ENCODE measurements at regions not wholly inside any gene's neighbourhood (a gene's known extent, or its start where the extent isn't known, plus 50 kb on each side); places are given as distances from the start of the nearest gene placed in this dataset.
"Not testable (repeated sequence)": the region's sequence is repeated elsewhere in the genome, so short reads cannot be mapped to it uniquely, and the experiment has no call there.

DNA sequence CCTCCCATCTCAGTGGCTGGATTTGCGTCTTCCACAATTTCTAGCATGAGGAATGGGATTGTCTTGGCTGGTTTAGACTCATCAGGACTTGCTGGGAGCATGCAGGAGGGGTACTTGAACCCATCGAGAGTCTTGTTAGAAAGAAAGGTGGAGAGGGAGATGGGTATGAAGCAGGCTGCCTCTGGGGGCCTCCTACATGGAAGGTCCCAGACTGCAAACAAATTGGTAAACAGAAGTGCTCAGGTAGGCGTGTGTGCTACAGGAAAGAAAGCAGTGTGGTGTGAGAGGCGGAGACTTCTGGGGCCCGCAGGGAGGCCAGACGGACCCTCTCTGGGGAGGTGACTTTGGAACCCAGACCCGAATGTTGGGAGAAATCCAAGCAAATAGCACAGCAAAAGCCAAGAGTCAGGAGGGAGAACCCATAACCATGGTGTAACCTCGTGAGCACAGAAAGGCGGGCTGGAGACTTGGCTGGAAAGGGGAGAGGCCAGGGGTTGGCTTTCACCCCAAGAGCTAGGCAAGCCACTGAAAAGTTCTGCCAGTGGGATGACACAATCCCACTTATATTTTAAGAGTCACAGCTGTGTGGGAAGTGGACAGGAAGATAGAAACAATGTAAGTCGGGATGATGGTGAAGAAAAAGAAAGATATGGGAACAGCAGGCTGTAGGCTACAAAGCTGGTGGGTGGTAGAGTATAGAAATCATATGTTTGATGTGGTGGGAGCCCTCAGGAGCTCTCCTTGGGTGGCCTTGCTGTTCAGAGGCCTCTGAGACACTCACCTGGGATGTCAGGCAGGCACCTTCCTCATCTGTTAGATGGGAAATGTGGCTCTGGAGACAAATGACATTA lies 130.1 kb upstream of the PRR20G start:
- DNase-seq: no peak

DNA sequence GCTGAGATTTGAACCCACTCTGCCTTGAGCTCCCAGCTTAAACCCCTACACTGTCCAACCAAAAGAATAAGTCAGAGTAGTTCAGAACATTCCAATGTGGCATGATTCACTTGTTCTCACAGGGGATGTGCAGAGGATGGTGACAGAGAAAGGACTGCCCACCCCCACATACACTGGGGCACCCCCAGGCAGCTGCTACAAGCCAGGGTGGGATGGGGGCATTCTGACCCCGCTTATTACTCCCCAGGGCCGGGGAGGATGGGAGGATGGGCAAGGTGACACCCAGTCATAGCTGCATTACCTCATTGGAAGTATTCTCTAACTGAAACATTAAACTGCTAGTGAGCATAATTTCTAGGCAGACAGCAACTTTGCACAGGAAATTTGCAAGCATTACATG lies 126.0 kb upstream of the PRR20G start:
- DNase-seq: no peak

DNA sequence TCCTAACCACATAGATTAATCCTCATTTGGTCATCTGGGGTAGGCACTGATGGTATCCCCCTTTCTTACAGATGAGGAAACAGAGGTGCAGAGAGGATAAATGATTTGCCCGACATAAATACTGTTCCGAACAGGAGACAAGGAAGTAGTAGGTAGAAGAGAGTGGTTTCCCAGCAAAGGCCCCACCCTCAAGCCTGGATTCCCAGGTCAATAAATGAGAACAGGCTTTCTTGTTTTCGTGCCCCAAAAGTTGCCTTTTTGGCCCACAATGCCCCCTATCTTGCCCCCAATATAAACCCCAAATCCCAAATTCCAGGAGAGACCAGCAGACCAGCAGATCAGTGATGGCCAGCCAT lies 125.5 kb upstream of the PRR20G start:
- no peak for DNase-seq

DNA sequence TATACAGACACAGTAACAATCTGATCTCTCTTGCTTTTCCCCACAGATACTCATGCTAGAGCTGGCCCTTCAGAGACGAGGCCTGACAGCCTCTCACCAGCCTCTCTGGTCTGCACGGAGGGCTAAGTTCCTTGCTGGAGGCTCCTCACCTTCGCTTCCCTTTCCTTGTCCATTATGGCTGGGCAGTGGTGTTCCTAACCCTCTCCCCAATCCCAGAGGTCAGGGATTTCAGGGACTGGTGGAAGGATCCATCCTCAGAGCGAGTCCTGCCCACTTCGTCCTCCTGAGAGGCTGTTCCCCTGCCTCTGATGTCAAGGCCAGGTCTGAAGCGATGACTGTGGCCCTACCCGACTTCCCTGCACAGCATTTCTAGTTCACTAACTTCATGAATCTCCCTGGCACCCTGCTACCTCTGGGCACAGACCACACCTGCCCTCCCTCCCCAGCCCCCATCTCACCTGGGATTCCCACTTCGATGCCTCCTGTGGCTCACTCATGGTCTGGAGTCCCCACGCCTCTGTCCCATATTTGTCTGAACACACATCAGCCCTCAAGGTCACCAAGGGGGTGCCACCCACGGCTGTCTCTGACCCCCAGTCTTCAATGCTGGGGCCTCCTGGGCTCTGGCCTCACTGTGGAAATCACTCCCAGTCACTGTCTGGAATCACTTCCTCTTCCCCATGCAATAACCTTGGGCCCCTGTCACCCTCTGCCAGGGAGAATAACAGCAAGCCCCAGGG lies 124.9 kb upstream of the PRR20G start:
- DNase-seq: peak in 3 of 4 experiments; percentile 12 to 22 (median 20)

DNA sequence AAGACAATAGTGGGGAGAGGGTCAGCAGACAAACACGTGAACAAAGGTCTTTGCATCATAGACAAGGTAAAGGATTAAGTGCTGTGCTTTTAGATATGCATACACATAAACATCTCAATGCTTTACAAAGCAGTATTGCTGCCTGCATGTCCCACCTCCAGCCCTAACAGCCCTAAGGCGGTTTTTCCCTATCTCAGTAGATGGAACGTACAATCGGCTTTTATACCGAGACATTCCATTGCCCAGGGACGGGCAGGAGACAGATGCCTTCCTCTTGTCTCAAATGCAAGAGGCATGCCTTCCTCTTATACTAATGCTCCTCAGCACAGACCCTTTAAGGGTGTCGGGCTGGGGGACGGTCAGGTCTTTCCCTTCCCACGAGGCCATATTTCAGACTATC lies 124.0 kb upstream of the PRR20G start:
- not testable (repeated sequence) for DNase-seq

DNA sequence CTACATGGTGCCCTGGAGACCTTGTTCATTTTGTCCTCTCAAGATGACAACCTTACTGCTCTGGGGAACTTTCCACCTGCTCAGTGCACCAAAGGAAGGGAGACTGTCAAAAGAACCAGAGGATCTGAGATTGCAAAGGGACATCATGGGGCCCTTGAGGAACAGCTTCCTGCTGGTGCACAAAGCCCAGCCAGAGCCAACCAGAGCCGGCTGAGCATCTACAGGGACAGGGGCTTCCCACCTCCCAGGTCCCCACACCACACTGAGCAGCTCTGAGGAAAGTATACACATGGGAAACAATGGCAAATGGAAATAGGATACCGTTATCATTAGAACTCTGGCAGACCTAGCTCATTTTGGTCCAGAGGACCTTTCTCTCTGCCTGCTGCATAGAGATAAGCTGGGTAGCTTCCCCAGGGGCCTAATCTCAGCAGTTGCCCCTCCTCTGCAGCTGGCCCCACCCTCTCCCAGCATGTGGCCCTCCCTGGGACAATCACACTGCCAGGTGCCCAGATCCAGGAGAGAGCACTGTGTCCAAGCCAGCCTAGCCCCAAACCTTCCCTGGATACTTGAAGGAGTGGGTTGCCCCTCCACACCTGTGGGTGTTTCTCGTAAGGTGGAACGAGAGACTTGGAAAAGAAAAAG lies 123.4 kb upstream of the PRR20G start:
- no peak for DNase-seq

DNA sequence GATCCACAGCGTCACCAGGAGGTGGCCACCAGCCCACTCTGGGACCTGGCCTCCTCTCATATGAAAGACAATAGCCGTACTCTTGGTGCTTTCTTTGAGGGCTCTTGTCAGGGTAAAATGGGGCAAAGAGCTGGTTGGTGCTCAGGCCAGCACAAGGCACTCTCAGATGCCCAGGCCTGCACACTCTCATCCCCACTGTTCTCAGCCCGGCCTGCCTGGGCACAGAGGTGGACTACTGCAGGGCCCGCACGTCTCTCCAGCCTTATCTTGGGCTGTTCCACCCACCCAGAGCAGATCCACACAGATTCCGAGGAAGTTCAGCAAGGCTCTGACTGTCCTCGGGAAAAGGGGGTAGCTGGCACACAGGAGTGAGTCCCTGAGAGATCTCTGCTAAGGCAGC lies 122.8 kb upstream of the PRR20G start:
- no peak for DNase-seq

DNA sequence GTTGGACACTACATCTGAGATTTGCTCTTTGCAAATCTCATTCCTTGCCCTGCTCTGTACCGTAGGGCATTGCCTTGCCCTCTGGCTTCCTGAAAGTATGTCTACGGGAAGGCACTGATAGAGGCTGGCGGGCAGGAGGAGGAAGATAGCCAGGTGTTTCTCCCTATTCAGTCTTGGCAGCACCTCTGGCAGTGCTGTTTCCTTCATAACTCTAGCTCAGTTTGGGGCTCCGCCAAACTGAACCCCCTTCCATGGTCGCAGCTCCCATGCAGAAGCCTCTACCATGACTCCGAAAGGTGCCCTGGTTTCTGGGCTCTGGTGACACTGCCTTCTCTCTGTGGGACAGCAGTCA lies 122.3 kb upstream of the PRR20G start:
- DNase-seq: no peak

DNA sequence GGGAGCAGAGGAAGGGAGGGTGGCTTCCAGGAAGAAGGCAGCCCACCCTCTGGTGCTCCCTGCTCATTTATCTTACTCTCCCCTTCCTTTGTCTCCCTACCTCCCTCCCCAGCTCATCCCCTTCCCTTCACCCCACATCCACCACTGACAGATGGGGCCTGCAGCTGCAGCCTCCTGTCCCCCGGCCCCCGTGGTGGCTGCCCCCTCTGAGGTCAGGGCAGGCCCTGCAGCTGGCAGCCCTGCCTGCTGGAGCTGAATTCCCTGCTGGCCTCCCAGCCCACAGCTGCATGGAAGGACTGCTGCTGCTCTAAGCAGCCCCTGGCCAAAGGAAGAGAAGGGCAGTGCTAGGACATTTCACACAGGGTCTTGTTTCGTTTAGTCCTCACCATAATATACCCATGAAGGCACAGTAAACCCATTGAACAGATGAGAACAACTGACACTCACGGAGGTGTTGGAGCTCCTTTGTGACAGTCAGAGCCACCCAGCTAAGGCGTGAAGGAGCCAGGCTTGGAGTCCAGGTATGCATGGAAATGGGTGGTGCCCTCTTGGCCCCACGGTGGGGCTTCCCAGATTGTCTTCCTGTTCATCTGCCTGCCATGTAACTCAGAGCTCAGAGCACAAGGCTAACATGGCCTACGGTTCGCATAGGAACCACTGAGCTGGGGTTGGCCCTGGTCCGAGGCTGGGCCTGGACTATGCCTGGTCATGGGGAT lies 121.7 kb upstream of the PRR20G start:
- DNase-seq: no peak

DNA sequence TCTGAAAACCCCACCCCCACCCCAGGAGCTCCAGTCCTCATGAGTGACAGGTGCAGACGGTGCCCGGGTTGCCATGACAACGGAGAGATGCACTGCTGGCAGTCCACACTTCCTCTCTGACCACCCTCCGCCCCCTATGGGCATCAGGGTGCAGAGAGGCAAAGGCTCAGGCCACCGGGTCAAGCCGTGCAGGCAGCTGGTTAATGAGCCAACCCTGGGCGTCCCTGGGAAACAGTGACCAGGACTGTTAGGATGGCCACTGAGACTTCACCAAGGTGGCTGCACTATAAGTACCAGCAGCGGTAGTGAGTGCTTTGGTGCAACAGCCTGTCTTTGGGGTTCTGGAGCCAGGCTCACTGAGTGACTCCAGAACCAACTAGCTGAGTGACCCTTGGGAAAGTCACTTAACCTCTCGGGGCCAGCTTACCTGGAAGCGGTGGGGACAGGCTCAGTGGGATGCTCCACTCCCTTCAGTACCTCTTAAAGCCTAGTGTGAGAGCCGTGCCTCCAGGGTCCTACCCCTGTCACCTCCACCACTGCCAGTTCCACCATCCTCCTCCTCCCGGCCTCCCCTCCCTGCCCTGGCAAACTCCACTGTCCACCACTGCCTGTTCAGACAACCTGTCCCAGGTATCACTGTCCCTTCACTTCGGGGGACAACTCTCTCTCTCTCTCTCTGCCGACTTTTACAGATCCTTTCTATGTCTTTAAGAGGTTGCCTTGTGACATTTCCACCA lies 121.0 kb upstream of the PRR20G start:
- no peak for DNase-seq

DNA sequence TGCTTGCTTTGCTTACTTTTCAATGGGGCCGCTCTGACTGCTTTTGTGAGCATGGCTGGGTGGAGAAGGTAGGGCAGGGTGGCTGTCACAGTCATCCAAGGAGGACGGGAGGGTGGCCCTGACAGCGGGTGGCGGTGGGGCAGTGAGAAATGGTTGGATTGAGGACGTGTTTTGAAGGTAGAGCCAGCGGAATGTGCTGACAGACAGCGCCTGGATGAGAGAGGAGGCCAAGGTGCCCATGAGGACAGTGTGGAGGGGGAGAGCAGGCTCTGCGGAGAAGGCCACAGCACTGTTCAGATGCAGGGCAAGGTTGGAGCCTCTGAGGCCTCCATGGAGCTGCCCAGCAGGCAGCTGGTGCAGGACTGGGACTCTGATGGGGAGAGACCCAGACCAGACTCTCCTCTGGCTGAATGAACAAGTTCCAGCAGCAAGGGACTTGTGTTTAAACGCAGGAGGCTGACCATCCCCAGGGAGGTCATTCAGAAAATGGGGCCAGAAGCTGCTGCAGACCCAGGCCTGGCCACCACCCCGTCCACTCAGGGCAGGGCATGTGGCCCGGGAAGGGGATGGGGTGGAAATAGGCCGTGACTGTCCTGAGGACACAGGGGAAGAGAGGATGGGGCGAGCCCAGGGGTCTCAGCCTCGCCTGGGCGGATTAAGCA lies 120.3 kb upstream of the PRR20G start:
- no peak for DNase-seq

DNA sequence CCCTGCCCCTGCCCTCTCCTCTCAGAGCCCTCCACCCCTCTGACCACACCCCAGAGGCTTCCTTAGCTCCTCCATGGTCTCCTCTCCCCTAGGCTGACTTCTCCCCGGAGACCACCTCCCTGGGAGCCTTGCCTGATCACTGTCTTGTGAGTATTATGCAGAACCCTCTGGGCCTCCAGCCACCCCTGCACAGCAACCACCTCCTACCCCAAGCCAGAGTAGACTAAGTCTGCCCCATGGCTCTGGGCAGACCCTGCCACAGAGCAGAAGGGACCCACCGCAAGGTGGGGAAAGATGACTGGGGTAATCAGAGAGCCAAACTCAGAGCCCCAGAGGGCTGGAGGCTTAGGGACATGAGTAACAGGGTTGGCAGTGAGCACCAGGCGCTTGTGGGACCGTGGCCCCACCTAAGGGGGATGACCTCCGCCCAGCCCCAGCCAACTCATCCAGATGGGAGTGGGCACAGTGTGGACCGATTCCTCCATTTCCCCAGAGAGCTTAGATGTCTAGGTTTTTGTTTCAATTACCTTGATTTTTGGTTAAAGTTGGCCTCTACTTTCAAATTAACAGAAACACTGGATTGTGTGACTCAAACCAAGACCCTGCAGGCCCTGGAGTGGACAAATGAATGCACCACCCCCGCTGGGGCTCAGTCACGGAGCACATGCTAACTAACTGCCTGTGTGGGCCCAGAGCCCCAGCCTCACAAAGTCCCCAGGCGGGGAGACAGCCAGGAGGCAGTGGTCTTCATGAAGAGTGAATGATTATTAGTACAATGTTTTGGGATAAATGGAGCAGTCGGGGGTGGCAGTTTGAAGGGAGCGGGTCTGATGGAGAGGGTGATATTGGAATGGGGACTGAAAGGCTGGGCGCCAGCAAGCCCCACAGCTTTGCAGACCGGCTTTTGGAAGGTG lies 119.4 kb upstream of the PRR20G start:
- DNase-seq: no peak

DNA sequence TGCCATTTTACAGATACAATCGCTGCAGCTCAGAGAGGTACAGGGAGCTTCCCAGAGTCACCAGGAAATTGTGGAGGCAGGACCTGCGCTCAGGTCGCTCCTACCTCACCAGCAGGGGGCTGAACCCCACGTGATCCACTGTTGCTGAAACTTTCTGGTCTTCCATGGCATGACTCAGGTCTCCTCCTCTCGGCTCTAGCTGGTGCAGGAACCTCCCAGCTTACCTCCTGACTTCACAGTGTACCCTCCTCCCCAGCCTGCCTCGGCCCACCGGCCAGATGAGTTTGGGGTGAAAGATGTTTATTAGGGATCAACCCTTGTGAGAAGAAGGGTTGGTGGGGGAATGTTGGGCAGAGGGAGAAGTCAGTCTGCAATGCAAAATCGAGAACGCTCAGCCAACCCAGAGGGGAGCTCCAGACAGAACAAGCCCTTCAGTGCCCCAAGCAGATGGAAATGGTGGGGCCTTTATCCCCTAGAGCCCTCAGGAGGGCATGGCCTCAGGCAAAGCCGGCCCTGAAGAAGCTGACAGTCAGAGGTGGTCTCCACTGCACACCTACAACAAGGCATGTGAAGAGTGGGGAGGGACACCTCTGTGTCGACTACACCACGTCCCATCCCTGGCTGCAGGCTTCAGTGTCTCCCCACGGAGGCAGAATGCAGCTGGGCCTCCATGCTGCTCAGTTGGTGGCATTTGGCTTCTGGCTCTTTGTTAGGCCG lies 118.6 kb upstream of the PRR20G start:
- DNase-seq: peak in 2 of 4 experiments; percentile 3 to 5

DNA sequence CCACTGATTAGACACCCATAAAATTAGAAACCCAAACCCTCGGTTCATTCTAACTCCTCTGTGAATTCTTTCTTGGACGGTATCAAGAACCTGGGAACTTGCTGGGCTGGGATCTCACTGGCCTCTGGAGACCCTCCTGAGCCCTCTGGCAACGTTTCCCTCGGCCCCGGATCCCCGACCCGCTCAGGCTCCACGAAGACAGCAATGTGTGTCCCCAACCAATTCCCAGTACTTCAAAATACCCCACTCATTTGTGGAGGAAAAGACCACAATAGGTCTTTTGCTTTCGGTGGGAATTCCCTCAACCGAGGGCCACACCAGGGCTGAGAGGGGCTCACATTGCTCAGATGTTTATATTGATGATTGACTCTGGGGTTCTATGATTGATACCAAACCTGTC lies 117.9 kb upstream of the PRR20G start:
- DNase-seq: no peak

DNA sequence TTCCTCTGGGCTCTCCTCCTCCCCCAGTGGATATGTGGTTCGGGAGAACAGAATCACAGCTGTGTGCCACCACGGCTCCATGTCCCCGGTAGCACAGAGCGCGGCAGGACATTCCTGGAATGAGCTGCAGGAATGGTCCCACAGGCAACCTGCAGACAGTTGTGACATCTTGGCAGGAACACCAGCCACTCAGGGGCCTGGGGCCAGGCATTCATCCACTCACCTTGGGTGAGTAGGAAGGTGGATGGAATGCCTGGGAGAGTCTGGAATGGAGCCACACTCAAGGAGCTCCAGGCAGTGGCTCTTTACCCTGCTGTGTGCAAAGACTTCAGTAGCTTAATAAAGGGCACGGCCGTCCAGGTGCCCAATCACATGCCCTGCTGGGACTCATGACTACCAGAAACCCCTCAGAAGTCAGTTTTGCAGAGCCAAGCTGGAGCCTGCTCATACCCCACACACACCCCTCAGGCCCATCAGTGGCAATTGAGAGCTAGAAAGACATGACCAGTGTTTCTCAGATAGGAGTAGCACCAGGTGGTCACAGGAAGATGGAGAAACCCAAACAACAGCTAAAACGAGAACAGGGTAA lies 117.3 kb upstream of the PRR20G start:
- no peak for DNase-seq

DNA sequence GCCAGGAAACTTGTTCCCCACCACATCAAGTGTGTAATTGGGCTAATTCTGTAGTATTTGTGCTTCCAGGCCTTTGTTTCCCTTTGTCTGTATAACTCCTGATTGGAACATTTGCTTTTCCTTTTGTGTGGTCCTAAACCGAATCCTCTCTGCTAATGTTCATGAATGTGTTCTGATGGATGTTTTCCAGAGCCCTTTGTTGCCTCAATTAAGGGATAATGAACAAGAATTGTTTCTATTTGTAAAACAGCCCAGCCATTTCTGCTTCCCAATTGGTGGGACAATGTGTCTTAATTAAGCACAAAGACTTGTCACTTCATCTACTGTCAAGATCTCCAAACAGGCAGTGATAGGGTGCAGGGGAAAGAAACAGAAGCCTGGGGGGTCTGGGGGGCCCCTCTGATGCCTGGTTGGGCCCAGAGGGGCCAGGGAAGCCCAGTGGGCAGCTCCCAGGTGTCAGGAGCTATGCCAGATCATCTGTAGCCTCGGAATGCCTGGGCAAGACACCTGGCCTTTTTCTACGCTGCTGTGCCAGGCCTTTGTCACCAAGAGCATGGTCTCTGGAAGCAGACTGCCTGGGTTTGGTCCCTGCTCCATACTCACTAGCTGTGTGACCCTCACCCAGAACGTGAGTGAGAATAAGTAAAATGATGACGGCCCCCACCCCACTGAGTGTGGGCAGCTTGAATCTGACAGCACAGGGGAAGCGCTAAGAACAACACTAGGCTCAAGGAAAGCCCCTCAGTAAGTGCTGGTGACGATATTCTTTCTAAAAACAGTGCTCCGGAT lies 116.6 kb upstream of the PRR20G start:
- no peak for DNase-seq

DNA sequence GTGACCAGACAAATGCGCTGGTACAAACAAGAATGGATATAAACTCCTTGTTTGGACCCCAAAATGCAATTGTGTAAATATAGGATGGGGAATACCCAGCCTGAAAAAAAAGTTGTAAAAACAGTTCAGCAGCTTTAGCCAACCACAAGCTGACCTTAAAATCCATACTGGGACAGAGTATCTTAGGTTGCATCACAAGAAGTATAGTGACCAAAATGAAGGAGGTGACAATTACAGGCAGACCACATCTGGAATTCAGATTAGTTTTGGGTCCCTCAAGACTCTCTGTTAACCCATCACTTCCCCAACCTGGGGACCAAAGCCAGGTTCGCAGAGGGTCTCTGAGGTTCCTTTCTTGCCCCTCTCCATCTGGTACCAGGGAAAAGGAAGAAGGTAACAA lies 115.9 kb upstream of the PRR20G start:
- DNase-seq: no peak

DNA sequence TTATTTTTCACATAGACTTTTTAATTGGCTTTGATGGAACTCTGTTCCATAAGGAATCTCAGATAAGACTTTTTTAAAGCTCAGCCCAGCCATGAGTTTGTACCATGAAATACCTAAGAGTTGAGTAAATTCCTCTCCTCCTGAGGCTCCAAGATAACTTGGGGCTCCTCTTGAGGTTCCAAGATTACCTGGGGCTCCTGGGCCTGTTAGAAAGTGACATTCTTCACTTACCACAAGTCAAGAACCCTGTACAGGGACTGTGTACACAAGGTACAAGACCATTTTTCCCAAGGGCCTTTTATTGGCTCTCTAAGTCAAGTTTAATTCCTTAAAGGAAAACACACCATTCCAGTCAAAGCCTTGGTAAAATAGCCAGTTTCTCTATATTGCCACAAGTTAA lies 111.3 kb upstream of the PRR20G start:
- DNase-seq: no peak

DNA sequence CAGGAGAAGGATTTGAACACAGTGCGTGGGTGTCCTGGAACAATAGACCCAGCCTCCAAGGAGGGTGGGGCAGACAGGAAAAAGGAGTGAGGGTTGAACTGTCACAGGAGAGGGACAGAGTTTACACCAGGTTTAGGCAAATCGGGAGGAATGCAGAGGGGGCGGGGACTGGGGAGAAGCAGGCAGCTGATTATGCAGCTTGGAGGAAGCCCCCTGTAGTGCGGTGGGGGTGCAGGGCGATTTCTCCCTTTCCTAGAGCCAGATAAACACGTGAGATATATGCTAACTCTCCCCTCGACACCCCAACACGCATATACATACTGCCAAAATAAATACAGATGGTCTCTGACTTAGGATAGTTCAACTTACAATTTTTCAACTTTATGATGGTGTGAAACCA lies 108.6 kb upstream of the PRR20G start:
- DNase-seq: no peak
